HG03565 (cell line): ENCODE measurements at regions not wholly inside any gene's neighbourhood (a gene's known extent, or its start where the extent isn't known, plus 50 kb on each side); places are given as distances from the start of the nearest gene placed in this dataset.
A peak's percentile ranks its signal among the peaks of the same experiment; 100 is the strongest.

Experiments
- ATAC-seq: cut with Tn5 transposase; IDR thresholded peaks from one replicate; pipeline ENCODE4 v1.9.1; 2021; ENCODE audit warnings: mild to moderate bottlenecking, moderate library complexity; ENCODE audit not compliant: unreplicated experiment

GRCh38 chr4:17120761-17121160 is 222.3 kb upstream of the LDB2 start:
- no peak for ATAC-seq

DNA sequence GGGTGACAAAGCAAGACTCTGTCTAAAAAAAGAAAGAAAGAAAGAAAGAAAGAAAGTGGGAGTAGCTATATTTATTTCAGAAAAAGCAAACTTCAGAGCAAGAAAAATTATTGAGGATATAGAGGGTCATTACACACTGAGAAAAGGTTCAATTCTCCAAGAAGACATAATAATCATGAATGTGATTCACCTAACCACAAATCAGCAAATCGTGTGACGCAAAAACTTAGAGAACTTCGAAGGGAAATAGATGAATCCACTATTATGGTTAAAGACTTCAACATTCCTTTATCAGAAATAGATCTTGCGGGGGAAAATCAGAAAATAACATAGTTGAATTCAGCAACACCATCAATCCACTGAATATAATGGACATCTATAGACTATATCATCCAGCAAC is 219.3 kb upstream of the LDB2 start:
- no peak for ATAC-seq

DNA sequence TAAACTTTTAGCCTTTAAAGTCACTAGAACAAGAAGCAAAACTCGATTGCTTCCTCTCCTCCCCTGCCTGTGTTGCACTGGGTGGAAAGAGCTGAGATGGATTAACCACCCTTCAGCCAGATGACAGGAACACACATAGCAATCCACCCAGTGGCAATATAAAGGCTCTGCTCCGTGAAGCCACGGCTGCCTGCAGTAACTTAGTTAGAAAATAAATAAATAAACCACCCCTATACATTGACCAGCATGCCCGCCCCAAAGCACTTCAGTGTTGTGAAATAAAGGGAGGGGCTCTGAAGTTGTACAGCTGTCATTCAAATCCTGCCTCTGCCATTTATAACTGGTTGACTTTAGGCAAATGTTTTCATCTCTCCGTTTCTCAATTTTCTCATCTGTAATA is 217.1 kb upstream of the LDB2 start:
- no peak for ATAC-seq

DNA sequence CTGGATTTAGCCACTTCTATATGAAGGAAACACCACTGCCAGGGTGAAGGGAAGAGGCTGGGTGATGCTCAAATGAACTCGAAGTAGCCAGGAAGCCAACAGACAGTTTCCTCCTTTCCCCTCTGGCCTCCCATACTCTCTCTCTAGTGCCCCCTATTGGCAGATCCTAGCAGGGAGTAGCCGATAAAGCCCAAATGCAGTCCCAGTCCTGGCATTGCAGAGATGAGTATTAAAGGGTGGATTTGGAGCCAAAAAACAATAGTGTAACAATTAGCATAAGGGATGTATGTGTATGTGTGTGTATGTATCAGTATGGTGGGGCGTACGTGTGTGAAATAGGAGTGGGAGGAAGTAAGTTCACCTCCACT is 213.8 kb upstream of the LDB2 start:
- ATAC-seq, result no peak

GRCh38 chr4:17109126-17109525 is 210.7 kb upstream of the LDB2 start:
- ATAC-seq, result no peak

DNA sequence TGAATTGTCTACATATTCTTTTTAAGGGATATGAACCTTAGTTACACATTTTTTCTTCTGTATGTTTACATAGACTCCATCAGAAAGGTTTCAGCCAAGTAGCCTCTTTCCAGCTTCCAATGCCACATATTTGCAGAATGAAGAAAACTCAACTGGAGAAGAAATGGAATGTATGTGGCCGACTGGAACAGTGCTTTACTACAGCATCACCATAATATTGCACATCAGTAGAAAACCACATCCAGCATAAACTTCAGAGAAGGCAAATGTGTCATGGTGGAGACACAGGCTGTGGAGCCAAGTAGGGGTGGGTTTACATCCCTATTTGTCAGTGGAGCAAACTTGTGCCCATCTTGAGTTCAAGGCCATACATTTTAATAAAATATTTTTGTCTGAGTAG is 204.8 kb upstream of the LDB2 start:
- ATAC-seq, result no peak

GRCh38 chr4:17098996-17099395 is 200.6 kb upstream of the LDB2 start:
- ATAC-seq, result no peak

DNA sequence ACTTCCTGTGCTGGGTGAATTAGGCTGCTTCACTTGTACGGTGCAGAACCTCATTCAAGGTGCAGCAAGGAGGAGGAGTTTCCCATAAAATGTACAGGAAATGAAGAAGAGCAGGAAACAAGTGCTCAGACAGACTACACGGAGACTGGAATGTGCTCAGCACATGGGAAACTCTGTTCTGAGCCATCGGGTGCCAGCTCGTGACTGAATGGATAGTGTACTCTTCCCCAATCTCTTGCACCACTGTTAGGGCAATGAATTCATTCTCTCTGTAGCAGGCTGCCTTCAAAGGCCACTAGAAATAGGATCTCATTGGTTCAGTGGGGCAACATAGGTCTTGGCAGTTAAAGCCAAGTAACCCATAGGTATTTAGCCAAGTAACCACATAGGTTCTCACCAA is 200.0 kb upstream of the LDB2 start:
- no peak for ATAC-seq

GRCh38 chr4:17097362-17097761 is 198.9 kb upstream of the LDB2 start:
- ATAC-seq, result no peak

DNA sequence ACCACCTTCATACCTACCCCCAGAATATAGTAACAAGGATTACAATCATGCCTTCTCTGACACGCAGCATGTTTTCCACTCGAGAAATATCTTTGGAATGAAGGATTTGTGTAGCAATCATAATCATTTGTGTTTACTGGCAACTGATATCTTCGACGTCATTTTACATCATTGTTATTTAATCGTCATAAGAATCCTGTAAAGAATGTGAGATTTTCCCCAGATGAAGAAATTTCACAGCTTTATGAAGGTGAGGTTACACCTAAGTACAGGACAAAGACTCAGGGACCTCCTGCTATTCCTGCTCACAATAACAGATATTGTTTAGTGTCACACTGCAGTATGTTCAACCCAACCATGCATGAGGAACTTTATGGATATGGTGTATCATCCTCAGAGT is 198.2 kb upstream of the LDB2 start:
- ATAC-seq, result no peak

DNA sequence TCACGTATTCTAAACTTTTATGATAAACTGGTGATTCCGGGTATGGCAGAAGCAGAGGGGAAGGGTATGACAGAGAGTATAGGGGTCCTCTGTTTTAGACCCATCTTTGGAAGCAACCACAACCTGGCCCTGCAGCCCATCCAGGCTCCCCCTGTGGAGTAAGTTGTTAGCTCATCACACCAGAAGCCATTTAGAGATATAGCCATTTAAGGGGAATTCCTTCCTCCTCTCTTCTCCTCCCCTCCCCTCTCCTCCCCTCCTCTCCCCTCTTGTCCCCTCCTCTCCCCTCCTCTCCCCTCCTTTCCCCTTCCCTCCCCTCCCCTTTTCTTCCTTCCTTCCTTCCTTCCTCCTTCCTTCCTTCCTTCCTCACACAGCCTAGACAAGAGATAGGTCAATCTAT is 197.3 kb upstream of the LDB2 start:
- no peak for ATAC-seq

DNA sequence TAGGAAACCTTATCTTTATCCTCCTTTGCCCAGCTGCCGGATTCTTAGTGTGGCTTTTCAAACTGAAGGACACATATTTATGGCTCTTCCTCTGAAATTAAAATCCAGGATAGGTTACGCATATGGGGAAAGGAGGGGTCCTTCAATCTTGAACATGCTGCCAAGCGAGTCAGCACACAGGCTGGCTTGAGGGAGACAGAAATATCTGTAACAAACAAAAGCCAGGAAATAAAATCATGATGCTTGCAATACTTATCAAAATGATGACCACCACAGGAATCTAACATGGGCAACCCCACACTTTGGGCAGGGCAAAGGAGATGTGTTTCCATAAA is 196.4 kb upstream of the LDB2 start:
- ATAC-seq, result no peak

- ATAC-seq, result no peak
Observed at GRCh38 chr4:17094159-17094875, 195.9 kb upstream of the LDB2 start.

- peak; percentile 21 for ATAC-seq
Observed at GRCh38 chr4:17093481-17093880, 195.0 kb upstream of the LDB2 start.

DNA sequence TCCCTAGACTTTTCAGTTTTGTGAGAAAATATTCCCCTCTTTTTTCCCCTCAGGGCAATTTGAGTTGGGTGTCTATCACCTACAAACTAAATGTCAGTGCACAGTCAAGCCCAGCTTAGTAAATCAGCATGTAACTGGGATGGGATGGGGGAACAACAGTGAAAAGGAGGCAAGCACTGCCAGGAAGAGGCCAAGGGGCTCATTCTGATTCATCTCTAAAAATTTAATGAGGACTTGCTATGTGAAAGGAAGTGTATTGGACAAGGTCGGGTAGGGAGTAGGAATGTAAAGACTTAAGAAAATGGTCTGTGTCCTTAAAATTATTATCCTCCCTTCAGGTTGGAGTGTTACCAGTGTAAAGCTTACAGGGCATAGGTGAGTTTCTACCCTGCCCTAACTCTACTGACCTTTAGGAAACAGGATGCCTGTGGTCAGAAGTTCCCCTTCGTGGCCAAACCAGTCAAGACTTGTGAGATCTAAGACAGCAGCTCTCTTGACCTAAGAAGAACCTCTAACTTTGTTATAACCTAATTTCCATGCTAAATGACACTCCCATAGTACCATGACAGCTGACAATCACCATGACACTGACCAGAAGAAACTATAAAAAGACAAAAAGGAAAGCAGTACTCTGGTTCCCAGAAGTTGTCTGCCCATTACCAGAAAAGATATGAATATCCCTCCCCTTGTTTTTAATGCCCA is 194.4 kb upstream of the LDB2 start:
- ATAC-seq, result peak; percentile 89

DNA sequence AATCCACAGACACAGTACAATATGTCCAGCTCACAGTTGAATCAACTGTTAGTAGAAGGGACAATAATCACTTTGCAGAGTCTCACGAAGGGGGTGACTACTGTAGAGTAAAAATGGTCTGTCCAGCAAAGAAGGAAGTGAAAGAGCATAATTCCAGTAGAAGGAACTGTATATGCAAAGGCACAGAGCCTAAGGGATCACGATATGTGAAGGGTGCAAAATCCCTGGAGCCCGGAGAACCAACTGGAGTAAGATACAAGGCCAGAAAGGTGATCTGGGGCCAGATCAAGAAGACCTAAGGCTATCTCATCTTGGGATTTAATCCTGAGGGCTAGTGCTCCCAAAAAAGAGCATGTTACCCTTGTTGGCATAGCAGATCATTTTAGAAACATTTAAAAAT is 192.7 kb upstream of the LDB2 start:
- ATAC-seq, result no peak

DNA sequence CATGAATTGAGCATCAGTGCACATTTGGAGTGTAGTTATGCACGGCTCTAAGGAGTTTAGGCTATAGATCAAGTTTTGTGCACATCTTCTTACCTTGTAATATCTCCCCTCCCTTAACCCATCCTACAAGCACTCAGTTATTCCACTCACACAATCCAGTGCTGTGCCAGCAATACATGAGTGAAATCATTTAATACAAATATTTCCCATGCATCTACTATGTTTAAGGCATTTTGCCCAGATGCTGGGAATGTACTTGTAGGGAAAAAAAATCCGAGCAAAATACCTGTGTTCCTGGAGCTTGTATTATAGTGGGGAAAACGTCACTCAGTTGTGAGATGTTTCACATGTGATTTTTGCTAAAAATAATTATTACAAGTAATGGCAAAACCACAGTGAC is 191.6 kb upstream of the LDB2 start:
- ATAC-seq, result no peak

DNA sequence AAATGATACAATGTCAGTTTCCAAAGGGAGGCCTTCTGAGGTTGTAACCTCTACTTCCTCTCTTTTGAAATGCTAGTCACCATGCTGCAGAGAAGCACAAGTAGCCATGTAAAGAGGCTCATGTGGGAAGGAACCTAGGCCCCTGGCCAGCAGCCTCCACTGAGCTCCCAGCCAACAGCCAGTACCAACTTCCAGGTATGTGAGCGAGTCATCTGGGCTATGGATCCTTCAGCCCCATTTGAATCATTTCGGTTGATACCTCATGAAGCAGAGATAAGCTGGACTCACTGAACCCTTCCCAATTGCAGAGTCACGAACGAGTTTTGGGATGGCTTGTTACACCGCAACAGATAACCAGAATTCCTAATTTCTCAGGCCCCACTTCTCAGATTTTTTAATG is 187.0 kb upstream of the LDB2 start:
- no peak for ATAC-seq

- ATAC-seq, result no peak
Observed at GRCh38 chr4:17082186-17082585, 183.7 kb upstream of the LDB2 start.

- ATAC-seq, result no peak
Observed at GRCh38 chr4:17081179-17081578, 182.7 kb upstream of the LDB2 start.

GRCh38 chr4:17077105-17077504 is 178.7 kb upstream of the LDB2 start:
- no peak for ATAC-seq

GRCh38 chr4:17072483-17072882 is 174.0 kb upstream of the LDB2 start:
- ATAC-seq, result no peak

DNA sequence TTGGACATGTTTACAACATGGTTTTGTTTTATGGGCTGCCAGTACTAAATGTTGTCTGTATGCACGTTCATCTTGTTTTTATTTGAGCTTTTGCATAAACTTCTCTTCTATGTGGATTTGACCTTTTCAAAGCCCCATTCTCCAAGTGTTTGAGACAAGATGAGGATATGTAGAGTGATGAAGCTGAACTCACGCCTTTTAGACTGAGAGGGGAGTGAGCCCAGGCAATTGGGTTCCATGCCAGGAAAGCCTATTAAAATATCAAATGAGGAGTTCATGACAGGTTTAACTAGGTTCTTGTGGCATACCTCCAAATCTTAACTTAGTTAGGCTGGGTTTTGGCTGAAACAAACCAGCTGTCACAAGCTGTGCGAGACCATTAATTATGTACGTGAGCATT is 170.4 kb upstream of the LDB2 start:
- ATAC-seq, result no peak
